ENCODE measurements at regions not wholly inside any gene's neighbourhood (a gene's known extent, or its start where the extent isn't known, plus 50 kb on each side); places are given as distances from the start of the nearest gene placed in this dataset.

GRCh38 chr5:73274881-73275663, 102.1 kb downstream of the TMEM174 start:
- H3K4me3 ChIP-seq (ENCODE audit: low read depth, low read length) = no peak overlapping the region
- no peak for TF ChIP-seq CTCF (IDR thresholded peaks at IDR 0.05; ENCODE audit: low read depth, low read length)
- in situ Hi-C loops (cut with HindIII; ENCODE audit: low sequenced_read_pairs) = no loop called here
- peak; percentile 47 for DNase-seq (ENCODE audit: low read depth, low spot score)

GRCh38 chr5:73274121-73274520, 101.1 kb downstream of the TMEM174 start:
- no peak for TF ChIP-seq CTCF (IDR thresholded peaks at IDR 0.05; ENCODE audit: low read depth, low read length)
- in situ Hi-C loops (cut with HindIII; ENCODE audit: low sequenced_read_pairs) = no loop called here
- H3K4me3 ChIP-seq (ENCODE audit: low read depth, low read length) = no peak overlapping the region
- DNase-seq (ENCODE audit: low read depth, low spot score) = no peak

GRCh38 chr5:73273379-73274050, 100.5 kb downstream of the TMEM174 start:
- DNase-seq (ENCODE audit: low read depth, low spot score) = no peak
- H3K4me3 ChIP-seq (ENCODE audit: low read depth, low read length) = no peak overlapping the region
- in situ Hi-C loops (cut with HindIII; ENCODE audit: low sequenced_read_pairs) = no loop called here
- TF ChIP-seq CTCF (IDR thresholded peaks at IDR 0.05; ENCODE audit: low read depth, low read length) = no peak

- no peak overlapping the region for H3K4me3 ChIP-seq (ENCODE audit: low read depth, low read length)
- DNase-seq (ENCODE audit: low read depth, low spot score) = no peak
- in situ Hi-C loops (cut with HindIII; ENCODE audit: low sequenced_read_pairs) = no loop called here
- no peak for TF ChIP-seq CTCF (IDR thresholded peaks at IDR 0.05; ENCODE audit: low read depth, low read length)
Measured at GRCh38 chr5:73272351-73272750, 99.4 kb downstream of the TMEM174 start.

GRCh38 chr5:73268826-73269225, 95.8 kb downstream of the TMEM174 start:
- TF ChIP-seq CTCF (IDR thresholded peaks at IDR 0.05; ENCODE audit: low read depth, low read length) = no peak
- in situ Hi-C loops (cut with HindIII; ENCODE audit: low sequenced_read_pairs) = no loop called here
- no peak overlapping the region for H3K4me3 ChIP-seq (ENCODE audit: low read depth, low read length)
- DNase-seq (ENCODE audit: low read depth, low spot score) = no peak

GRCh38 chr5:73267766-73268435, 94.9 kb downstream of the TMEM174 start:
- no peak overlapping the region for H3K4me3 ChIP-seq (ENCODE audit: low read depth, low read length)
- no peak for TF ChIP-seq CTCF (IDR thresholded peaks at IDR 0.05; ENCODE audit: low read depth, low read length)
- DNase-seq (ENCODE audit: low read depth, low spot score) = no peak
- in situ Hi-C loops (cut with HindIII; ENCODE audit: low sequenced_read_pairs) = no loop called here
